ENCODE measurements at regions not wholly inside any gene's neighbourhood (a gene's known extent, or its start where the extent isn't known, plus 50 kb on each side); places are given as distances from the start of the nearest gene placed in this dataset.
"Not testable (repeated sequence)": the region's sequence is repeated elsewhere in the genome, so short reads cannot be mapped to it uniquely, and the experiment has no call there.

GRCh38 chr10:32139223-32140073 is 83.2 kb upstream of the KIF5B start:
- no peak overlapping the region for H3K4me3 ChIP-seq (ENCODE audit: low read length)
- no peaks in the 10 kb centered on the region for H3K36me3 ChIP-seq (ENCODE audit: insufficient read depth, low read length)
- peak overlapping the region; percentile 45 for H3K9ac ChIP-seq (ENCODE audit: low read depth, low read length)
- no peaks in the 10 kb centered on the region for H3K9me3 ChIP-seq (replicated peaks; ENCODE audit: low read length)
- H3K4me2 ChIP-seq (ENCODE audit: low read length), result peak overlapping the region; percentile 69
- no peaks in the 10 kb centered on the region for H3K27me3 ChIP-seq (ENCODE audit: control insufficient read depth, insufficient read depth, low read length)
- peaks cover 27% of the 10 kb centered on the region for H3K4me1 ChIP-seq (ENCODE audit: control insufficient read depth, insufficient read depth, low read length)

GRCh38 chr10:32136927-32137326 is 80.7 kb upstream of the KIF5B start:
- not testable (repeated sequence) for H3K36me3 ChIP-seq (ENCODE audit: insufficient read depth, low read length); H3K9ac ChIP-seq (ENCODE audit: low read depth, low read length); H3K4me2 ChIP-seq (ENCODE audit: low read length); H3K27me3 ChIP-seq (ENCODE audit: control insufficient read depth, insufficient read depth, low read length); H3K4me3 ChIP-seq (ENCODE audit: low read length); H3K9me3 ChIP-seq (replicated peaks; ENCODE audit: low read length)
- H3K4me1 ChIP-seq (ENCODE audit: control insufficient read depth, insufficient read depth, low read length), result peaks cover 27% of the 10 kb centered on the region

GRCh38 chr10:32135796-32136195 is 79.6 kb upstream of the KIF5B start:
- H3K4me3 ChIP-seq (ENCODE audit: low read length); H3K27me3 ChIP-seq (ENCODE audit: control insufficient read depth, insufficient read depth, low read length); H3K9ac ChIP-seq (ENCODE audit: low read depth, low read length); H3K36me3 ChIP-seq (ENCODE audit: insufficient read depth, low read length); H3K4me2 ChIP-seq (ENCODE audit: low read length); H3K9me3 ChIP-seq (replicated peaks; ENCODE audit: low read length): not testable (repeated sequence)
- peaks cover 23% of the 10 kb centered on the region for H3K4me1 ChIP-seq (ENCODE audit: control insufficient read depth, insufficient read depth, low read length)

GRCh38 chr10:32132357-32132946 is 76.2 kb upstream of the KIF5B start:
- Histone ChIP-seq H3K36me3 (ENCODE audit: insufficient read depth, low read length) (no peaks in the 10 kb centered on the region), H3K4me2 (ENCODE audit: low read length) (no peak overlapping the region), H3K4me3 (ENCODE audit: low read length) (no peak overlapping the region), H3K4me1 (ENCODE audit: control insufficient read depth, insufficient read depth, low read length) (peaks cover 5% of the 10 kb centered on the region), H3K9ac (ENCODE audit: low read depth, low read length) (no peak overlapping the region), H3K9me3 (replicated peaks; ENCODE audit: low read length) (no peaks in the 10 kb centered on the region), H3K27me3 (ENCODE audit: control insufficient read depth, insufficient read depth, low read length) (peaks cover 5% of the 10 kb centered on the region)

- Histone ChIP-seq H3K9me3 (replicated peaks; ENCODE audit: low read length) (no peaks in the 10 kb centered on the region), H3K4me2 (ENCODE audit: low read length) (no peak overlapping the region), H3K36me3 (ENCODE audit: insufficient read depth, low read length) (no peaks in the 10 kb centered on the region), H3K9ac (ENCODE audit: low read depth, low read length) (no peak overlapping the region), H3K27me3 (ENCODE audit: control insufficient read depth, insufficient read depth, low read length) (peaks cover 5% of the 10 kb centered on the region), H3K4me3 (ENCODE audit: low read length) (no peak overlapping the region), H3K4me1 (ENCODE audit: control insufficient read depth, insufficient read depth, low read length) (no peaks in the 10 kb centered on the region)
Measured at GRCh38 chr10:32131388-32131787, 75.2 kb upstream of the KIF5B start.

GRCh38 chr10:32130788-32131187 is 74.6 kb upstream of the KIF5B start:
- H3K4me2 ChIP-seq (ENCODE audit: low read length), result no peak overlapping the region
- H3K4me1 ChIP-seq (ENCODE audit: control insufficient read depth, insufficient read depth, low read length), result no peaks in the 10 kb centered on the region
- H3K4me3 ChIP-seq (ENCODE audit: low read length), result no peak overlapping the region
- H3K9ac ChIP-seq (ENCODE audit: low read depth, low read length), result no peak overlapping the region
- peaks cover 5% of the 10 kb centered on the region for H3K27me3 ChIP-seq (ENCODE audit: control insufficient read depth, insufficient read depth, low read length)
- H3K9me3 ChIP-seq (replicated peaks; ENCODE audit: low read length), result no peaks in the 10 kb centered on the region
- H3K36me3 ChIP-seq (ENCODE audit: insufficient read depth, low read length), result no peaks in the 10 kb centered on the region

GRCh38 chr10:32125023-32125422 is 68.8 kb upstream of the KIF5B start:
- Histone ChIP-seq H3K4me2 (ENCODE audit: low read length) (no peak overlapping the region), H3K27me3 (ENCODE audit: control insufficient read depth, insufficient read depth, low read length) (peaks cover 12% of the 10 kb centered on the region), H3K9ac (ENCODE audit: low read depth, low read length) (no peak overlapping the region), H3K4me1 (ENCODE audit: control insufficient read depth, insufficient read depth, low read length) (no peaks in the 10 kb centered on the region), H3K4me3 (ENCODE audit: low read length) (no peak overlapping the region), H3K9me3 (replicated peaks; ENCODE audit: low read length) (peaks cover 8% of the 10 kb centered on the region), H3K36me3 (ENCODE audit: insufficient read depth, low read length) (no peaks in the 10 kb centered on the region)

- Histone ChIP-seq H3K9me3 (replicated peaks; ENCODE audit: low read length) (peaks cover 8% of the 10 kb centered on the region), H3K4me1 (ENCODE audit: control insufficient read depth, insufficient read depth, low read length) (no peaks in the 10 kb centered on the region), H3K4me2 (ENCODE audit: low read length) (no peak overlapping the region), H3K9ac (ENCODE audit: low read depth, low read length) (no peak overlapping the region), H3K36me3 (ENCODE audit: insufficient read depth, low read length) (no peaks in the 10 kb centered on the region), H3K4me3 (ENCODE audit: low read length) (no peak overlapping the region), H3K27me3 (ENCODE audit: control insufficient read depth, insufficient read depth, low read length) (peaks cover 7% of the 10 kb centered on the region)
Measured at GRCh38 chr10:32123021-32123420, 66.8 kb upstream of the KIF5B start.

- Histone ChIP-seq H3K4me3 (ENCODE audit: low read length) (no peak overlapping the region), H3K4me1 (ENCODE audit: control insufficient read depth, insufficient read depth, low read length) (no peaks in the 10 kb centered on the region), H3K27me3 (ENCODE audit: control insufficient read depth, insufficient read depth, low read length) (peaks cover 7% of the 10 kb centered on the region), H3K36me3 (ENCODE audit: insufficient read depth, low read length) (no peaks in the 10 kb centered on the region), H3K4me2 (ENCODE audit: low read length) (no peak overlapping the region), H3K9me3 (replicated peaks; ENCODE audit: low read length) (peaks cover 8% of the 10 kb centered on the region), H3K9ac (ENCODE audit: low read depth, low read length) (no peak overlapping the region)
Measured at GRCh38 chr10:32121648-32122047, 65.4 kb upstream of the KIF5B start.

GRCh38 chr10:32120147-32120546 is 63.9 kb upstream of the KIF5B start:
- H3K9ac ChIP-seq (ENCODE audit: low read depth, low read length), result no peak overlapping the region
- peaks cover 15% of the 10 kb centered on the region for H3K27me3 ChIP-seq (ENCODE audit: control insufficient read depth, insufficient read depth, low read length)
- H3K4me1 ChIP-seq (ENCODE audit: control insufficient read depth, insufficient read depth, low read length), result no peaks in the 10 kb centered on the region
- H3K36me3 ChIP-seq (ENCODE audit: insufficient read depth, low read length), result no peaks in the 10 kb centered on the region
- no peak overlapping the region for H3K4me3 ChIP-seq (ENCODE audit: low read length)
- no peak overlapping the region for H3K4me2 ChIP-seq (ENCODE audit: low read length)
- H3K9me3 ChIP-seq (replicated peaks; ENCODE audit: low read length), result peaks cover 11% of the 10 kb centered on the region

- peaks cover 10% of the 10 kb centered on the region for H3K4me1 ChIP-seq (ENCODE audit: control insufficient read depth, insufficient read depth, low read length)
- H3K36me3 ChIP-seq (ENCODE audit: insufficient read depth, low read length), result no peaks in the 10 kb centered on the region
- H3K27me3 ChIP-seq (ENCODE audit: control insufficient read depth, insufficient read depth, low read length), result peaks cover 8% of the 10 kb centered on the region
- H3K4me3 ChIP-seq (ENCODE audit: low read length), result no peak overlapping the region
- no peak overlapping the region for H3K9ac ChIP-seq (ENCODE audit: low read depth, low read length)
- H3K9me3 ChIP-seq (replicated peaks; ENCODE audit: low read length), result peaks cover 3% of the 10 kb centered on the region
- H3K4me2 ChIP-seq (ENCODE audit: low read length), result no peak overlapping the region
Measured at GRCh38 chr10:32114508-32114907, 58.3 kb upstream of the KIF5B start.

GRCh38 chr10:32112055-32112454 is 55.8 kb upstream of the KIF5B start:
- no peak overlapping the region for H3K9ac ChIP-seq (ENCODE audit: low read depth, low read length)
- peaks cover 10% of the 10 kb centered on the region for H3K4me1 ChIP-seq (ENCODE audit: control insufficient read depth, insufficient read depth, low read length)
- H3K27me3 ChIP-seq (ENCODE audit: control insufficient read depth, insufficient read depth, low read length), result peaks cover 8% of the 10 kb centered on the region
- H3K4me2 ChIP-seq (ENCODE audit: low read length), result peak overlapping the region; percentile 22
- peaks cover 3% of the 10 kb centered on the region for H3K9me3 ChIP-seq (replicated peaks; ENCODE audit: low read length)
- no peaks in the 10 kb centered on the region for H3K36me3 ChIP-seq (ENCODE audit: insufficient read depth, low read length)
- no peak overlapping the region for H3K4me3 ChIP-seq (ENCODE audit: low read length)

Measured in skeletal muscle satellite cell (primary cell).